Neural progenitor cell (in vitro differentiated cells): ENCODE measurements at regions not wholly inside any gene's neighbourhood (a gene's known extent, or its start where the extent isn't known, plus 50 kb on each side); places are given as distances from the start of the nearest gene placed in this dataset.

Source experiments
- DNase-seq: peaks from one replicate; pipeline ENCODE4 v3.0.0-alpha.2; 2016; ENCODE audit warnings: low spot score
- H2AFZ ChIP-seq: fragments of 200-600 bp; sonication (generic); replicated peaks from 2 replicates; pipeline ENCODE4 v1.6.1; 2016; ENCODE audit warnings: antibody characterized with exemption
- H3F3A ChIP-seq: fragments of 200-600 bp; sonication (generic); 2 replicates; pipeline ENCODE4 v1.6.1; 2016; ENCODE audit warnings: antibody characterized with exemption, low read depth
- H3K27ac ChIP-seq: fragments of 200-600 bp; sonication (generic); 2 replicates; pipeline ENCODE4 v1.5.1; 2016; ENCODE audit warnings: mild to moderate bottlenecking
- H3K27me3 ChIP-seq: fragments of 200-600 bp; sonication (generic); 2 replicates; pipeline ENCODE4 v1.6.1; 2016; ENCODE audit warnings: mild to moderate bottlenecking, moderate library complexity
- H3K36me3 ChIP-seq: fragments of 200-600 bp; sonication (generic); 2 replicates; pipeline ENCODE4 v1.5.1; 2016
- H3K4me1 ChIP-seq: fragments of 200-600 bp; sonication (generic); 2 replicates; pipeline ENCODE4 v1.6.1; 2016; ENCODE audit warnings: mixed run types
- H3K4me2 ChIP-seq: fragments of 200-600 bp; sonication (generic); 2 replicates; pipeline ENCODE4 v1.6.1; 2016
- H3K4me3 ChIP-seq: fragments of 200-600 bp; sonication (generic); 2 replicates; pipeline ENCODE4 v1.5.1; 2016
- H3K79me2 ChIP-seq: fragments of 200-600 bp; sonication (generic); 2 replicates; pipeline ENCODE4 v1.6.1; 2016; ENCODE audit warnings: low read depth
- H3K9ac ChIP-seq: fragments of 200-600 bp; sonication (generic); 2 replicates; pipeline ENCODE4 v1.6.1; 2016
- H3K9me3 ChIP-seq: fragments of 200-600 bp; sonication (generic); 2 replicates; pipeline ENCODE4 v1.5.1; 2016; ENCODE audit warnings: low read depth
- H4K20me1 ChIP-seq: fragments of 200-600 bp; sonication (generic); 2 replicates; pipeline ENCODE4 v1.6.1; 2016; ENCODE audit warnings: low read depth
- H3K27ac Mint-ChIP-seq: 3 replicates; pipeline ENCODE4 v1.8.0; 2021; ENCODE audit warnings: mixed read lengths
- H3K27me3 Mint-ChIP-seq: 2 replicates; pipeline ENCODE4 v1.8.0; 2022; ENCODE audit warnings: low read depth, mild to moderate bottlenecking, inconsistent platforms, moderate library complexity, mixed read lengths; ENCODE audit not compliant: insufficient read depth
- H3K36me3 Mint-ChIP-seq: 3 replicates; pipeline ENCODE4 v1.8.0; 2021; ENCODE audit warnings: mixed read lengths
- H3K4me1 Mint-ChIP-seq: 3 replicates; pipeline ENCODE4 v1.8.0; 2021; ENCODE audit warnings: mixed read lengths
- H3K4me3 Mint-ChIP-seq: 3 replicates; pipeline ENCODE4 v1.8.0; 2021; ENCODE audit warnings: mild to moderate bottlenecking, moderate library complexity, mixed read lengths
- H3K9me3 Mint-ChIP-seq: 3 replicates; pipeline ENCODE4 v1.8.0; 2020; ENCODE audit warnings: mixed read lengths
- EZH2 ChIP-seq: fragments of 200-600 bp; sonication (generic); IDR thresholded peaks from 2 replicates; pipeline ENCODE4 v1.6.1; 2017; ENCODE audit warnings: antibody characterized with exemption, mild to moderate bottlenecking, moderate library complexity
- EZH2phosphoT487 ChIP-seq: fragments of 200-600 bp; sonication (generic); IDR thresholded peaks from 2 replicates; pipeline ENCODE4 v1.6.1; 2017; ENCODE audit warnings: antibody characterized with exemption
- TF ChIP-seq, protein P1 (sequence below): fragments of 200-600 bp; sonication (generic); IDR thresholded peaks from 2 replicates; pipeline ENCODE4 v1.5.1; 2017; ENCODE audit warnings: antibody characterized with exemption, mild to moderate bottlenecking

DNA sequence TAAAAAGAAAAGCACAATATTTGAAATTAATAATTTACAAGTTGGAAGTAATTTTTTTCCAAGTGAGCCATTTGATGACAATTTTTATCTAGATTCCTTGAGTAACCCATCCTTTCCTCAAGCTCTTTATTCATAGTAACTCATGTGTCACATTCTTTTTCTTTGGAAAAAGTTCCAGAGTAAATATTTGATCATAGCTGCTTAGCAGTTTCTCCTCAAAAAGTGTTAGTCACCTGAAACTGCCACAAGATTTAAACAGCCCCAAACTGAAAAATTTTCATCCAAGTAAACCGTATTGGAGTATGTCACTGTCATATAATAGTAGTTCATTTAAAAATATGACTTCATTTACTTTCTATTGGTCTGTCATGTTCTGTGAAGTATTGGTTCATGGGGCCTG lies 94.6 kb upstream of the CASK start:
- Mint-ChIP-seq H3K9me3 (peaks cover 4% of the 10 kb centered on the region), H3K4me3 (no peak overlapping the region), H3K27me3 (no peaks in the 10 kb centered on the region), H3K4me1 (no peaks in the 10 kb centered on the region), H3K27ac (no peak overlapping the region), H3K36me3 (no peaks in the 10 kb centered on the region)
- Histone ChIP-seq H3F3A (no peaks in the 10 kb centered on the region), H3K4me1 (no peaks in the 10 kb centered on the region), H3K4me3 (no peak overlapping the region), H3K79me2 (no peaks in the 10 kb centered on the region), H2AFZ (no peak overlapping the region), H3K27ac (no peak overlapping the region), H3K4me2 (no peak overlapping the region), H3K36me3 (no peaks in the 10 kb centered on the region), H4K20me1 (no peaks in the 10 kb centered on the region), H3K9ac (no peak overlapping the region), H3K9me3 (no peaks in the 10 kb centered on the region), H3K27me3 (no peaks in the 10 kb centered on the region)
- TF ChIP-seq EZH2 (no peak), EZH2phosphoT487 (no peak)
- TF ChIP-seq, protein P1, sequence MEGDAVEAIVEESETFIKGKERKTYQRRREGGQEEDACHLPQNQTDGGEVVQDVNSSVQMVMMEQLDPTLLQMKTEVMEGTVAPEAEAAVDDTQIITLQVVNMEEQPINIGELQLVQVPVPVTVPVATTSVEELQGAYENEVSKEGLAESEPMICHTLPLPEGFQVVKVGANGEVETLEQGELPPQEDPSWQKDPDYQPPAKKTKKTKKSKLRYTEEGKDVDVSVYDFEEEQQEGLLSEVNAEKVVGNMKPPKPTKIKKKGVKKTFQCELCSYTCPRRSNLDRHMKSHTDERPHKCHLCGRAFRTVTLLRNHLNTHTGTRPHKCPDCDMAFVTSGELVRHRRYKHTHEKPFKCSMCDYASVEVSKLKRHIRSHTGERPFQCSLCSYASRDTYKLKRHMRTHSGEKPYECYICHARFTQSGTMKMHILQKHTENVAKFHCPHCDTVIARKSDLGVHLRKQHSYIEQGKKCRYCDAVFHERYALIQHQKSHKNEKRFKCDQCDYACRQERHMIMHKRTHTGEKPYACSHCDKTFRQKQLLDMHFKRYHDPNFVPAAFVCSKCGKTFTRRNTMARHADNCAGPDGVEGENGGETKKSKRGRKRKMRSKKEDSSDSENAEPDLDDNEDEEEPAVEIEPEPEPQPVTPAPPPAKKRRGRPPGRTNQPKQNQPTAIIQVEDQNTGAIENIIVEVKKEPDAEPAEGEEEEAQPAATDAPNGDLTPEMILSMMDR = no peak
- no peak for DNase-seq

DNA sequence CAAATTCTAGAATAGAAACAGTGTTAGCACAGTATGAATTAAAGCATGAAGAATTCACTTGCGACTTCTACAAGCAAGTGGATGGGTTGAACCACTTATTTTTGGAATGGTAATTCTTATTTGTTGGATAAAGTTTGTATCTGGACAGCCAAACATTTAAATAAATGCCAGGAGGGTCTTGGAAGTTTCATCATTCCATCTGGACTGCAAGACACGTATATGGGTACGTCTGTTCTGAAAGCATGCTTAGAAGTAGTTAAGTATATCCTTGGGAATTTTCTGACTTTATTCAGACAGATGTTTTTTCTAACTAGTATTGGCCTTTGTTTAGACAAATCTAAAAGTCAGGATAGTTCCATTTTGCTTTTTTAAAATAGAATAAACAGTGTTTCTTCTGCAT lies 77.5 kb upstream of the CASK start:
- H3K27ac ChIP-seq = no peak overlapping the region
- H4K20me1 ChIP-seq = no peaks in the 10 kb centered on the region
- no peaks in the 10 kb centered on the region for H3K4me1 ChIP-seq
- no peak overlapping the region for H2AFZ ChIP-seq
- no peaks in the 10 kb centered on the region for H3K27me3 ChIP-seq
- H3F3A ChIP-seq = no peaks in the 10 kb centered on the region
- no peaks in the 10 kb centered on the region for H3K4me1 Mint-ChIP-seq
- no peaks in the 10 kb centered on the region for H3K79me2 ChIP-seq
- H3K9me3 ChIP-seq = no peaks in the 10 kb centered on the region
- H3K4me3 Mint-ChIP-seq = no peak overlapping the region
- H3K27me3 Mint-ChIP-seq = no peaks in the 10 kb centered on the region
- H3K36me3 ChIP-seq = no peaks in the 10 kb centered on the region
- H3K4me2 ChIP-seq = no peak overlapping the region
- peaks cover 3% of the 10 kb centered on the region for H3K9me3 Mint-ChIP-seq
- no peak overlapping the region for H3K9ac ChIP-seq
- DNase-seq = no peak
- no peak overlapping the region for H3K4me3 ChIP-seq
- no peaks in the 10 kb centered on the region for H3K36me3 Mint-ChIP-seq
- no peak overlapping the region for H3K27ac Mint-ChIP-seq
- TF ChIP-seq EZH2phosphoT487 (no peak), EZH2 (no peak)
- TF ChIP-seq, protein P1 = no peak

DNA sequence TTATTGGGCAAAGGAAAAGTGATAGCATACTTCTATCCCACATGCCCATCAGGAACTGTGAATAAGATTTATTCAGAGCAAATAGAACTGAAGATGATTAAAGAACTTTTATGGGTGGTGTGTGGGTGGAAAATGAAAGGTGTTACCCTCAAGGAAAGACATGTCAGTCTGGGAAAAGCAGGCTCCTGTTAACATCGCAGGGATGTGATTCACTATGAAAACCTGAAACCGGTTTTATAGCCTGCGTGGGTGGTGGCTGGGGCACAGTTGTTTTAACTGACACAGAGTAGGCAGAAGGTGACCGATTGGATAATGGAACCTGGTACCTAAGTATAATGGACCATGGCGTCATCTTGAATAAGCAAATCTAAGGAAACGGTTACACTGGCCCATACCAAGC lies 61.3 kb upstream of the CASK start:
- no peak for DNase-seq
- Mint-ChIP-seq H3K27me3 (no peaks in the 10 kb centered on the region), H3K36me3 (no peaks in the 10 kb centered on the region), H3K4me3 (no peak overlapping the region), H3K9me3 (no peaks in the 10 kb centered on the region), H3K4me1 (no peaks in the 10 kb centered on the region), H3K27ac (no peak overlapping the region)
- H3K9me3 ChIP-seq = no peaks in the 10 kb centered on the region
- no peak overlapping the region for H3K4me2 ChIP-seq
- no peak overlapping the region for H3K9ac ChIP-seq
- no peak overlapping the region for H2AFZ ChIP-seq
- no peak overlapping the region for H3K4me3 ChIP-seq
- H3K27ac ChIP-seq = no peak overlapping the region
- TF ChIP-seq, protein P1 = no peak
- TF ChIP-seq EZH2phosphoT487 (no peak), EZH2 (no peak)
- H3K4me1 ChIP-seq = no peaks in the 10 kb centered on the region
- no peaks in the 10 kb centered on the region for H3F3A ChIP-seq
- no peaks in the 10 kb centered on the region for H4K20me1 ChIP-seq
- no peaks in the 10 kb centered on the region for H3K79me2 ChIP-seq
- H3K36me3 ChIP-seq = no peaks in the 10 kb centered on the region
- no peaks in the 10 kb centered on the region for H3K27me3 ChIP-seq

DNA sequence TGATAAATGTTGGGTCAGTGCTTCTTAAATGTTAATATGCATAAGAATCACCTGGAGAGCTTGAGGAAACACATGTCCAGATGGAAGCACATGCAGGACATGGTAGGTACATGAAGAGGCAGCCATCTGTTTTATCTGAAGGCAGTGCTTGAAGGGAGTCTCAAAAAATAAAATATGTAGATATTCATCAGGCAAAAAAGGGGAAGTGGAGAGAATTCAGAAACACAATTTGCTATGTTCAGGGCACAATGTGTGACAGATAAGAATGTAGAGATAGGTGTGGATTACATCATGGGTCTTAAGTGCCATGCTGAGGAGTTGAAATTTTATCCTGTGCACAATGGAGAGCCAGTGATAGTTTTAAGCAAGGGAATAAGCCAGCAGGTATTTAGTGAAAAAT lies 59.6 kb upstream of the CASK start:
- Histone ChIP-seq H3K4me3 (no peak overlapping the region), H3F3A (no peaks in the 10 kb centered on the region), H4K20me1 (no peaks in the 10 kb centered on the region), H3K9me3 (no peaks in the 10 kb centered on the region), H2AFZ (no peak overlapping the region), H3K9ac (no peak overlapping the region), H3K4me1 (no peaks in the 10 kb centered on the region), H3K36me3 (no peaks in the 10 kb centered on the region), H3K4me2 (no peak overlapping the region), H3K27ac (no peak overlapping the region), H3K79me2 (no peaks in the 10 kb centered on the region), H3K27me3 (no peaks in the 10 kb centered on the region)
- no peaks in the 10 kb centered on the region for H3K27me3 Mint-ChIP-seq
- no peaks in the 10 kb centered on the region for H3K36me3 Mint-ChIP-seq
- no peak overlapping the region for H3K4me3 Mint-ChIP-seq
- DNase-seq = no peak
- H3K27ac Mint-ChIP-seq = no peak overlapping the region
- no peaks in the 10 kb centered on the region for H3K9me3 Mint-ChIP-seq
- H3K4me1 Mint-ChIP-seq = no peaks in the 10 kb centered on the region
- TF ChIP-seq, protein P1 = no peak
- TF ChIP-seq EZH2phosphoT487 (no peak), EZH2 (no peak)
